ENCODE measurements at regions not wholly inside any gene's neighbourhood (a gene's known extent, or its start where the extent isn't known, plus 50 kb on each side); places are given as distances from the start of the nearest gene placed in this dataset. TPM values are rescaled to one million over a fixed set of nuclear protein-coding genes. Genes with fewer than 3 reads are reported as not detected.

- H3K4me3 ChIP-seq (ENCODE audit: low read depth, low read length): no peak overlapping the region
- H3K9me3 ChIP-seq (ENCODE audit: control insufficient read depth, insufficient read depth, low read length): no peaks in the 10 kb centered on the region
- no peaks in the 10 kb centered on the region for H3K4me1 ChIP-seq (ENCODE audit: control insufficient read depth, insufficient read depth, low read length)
- H3K36me3 ChIP-seq (ENCODE audit: control insufficient read depth, insufficient read depth, low read length): no peaks in the 10 kb centered on the region
- no peak overlapping the region for H3K27ac ChIP-seq (ENCODE audit: low read depth, low read length)
- peak in 5 of 6 donors; percentile 6 to 74 (median 15) for DNase-seq (ENCODE audit: low read depth in 4 of 6, low spot score in 6 of 6)
- WGBS (ENCODE audit: insufficient coverage): 73% methylated on average over 3 of the region's 6 CpGs
- H3K27me3 ChIP-seq (ENCODE audit: control insufficient read depth, insufficient read depth, low read length): no peaks in the 10 kb centered on the region
Measured at GRCh38 chr6:81808851-81809570, 56.5 kb upstream of the TENT5A start.

- DNase-seq (ENCODE audit: low read depth in 4 of 6, low spot score in 6 of 6): no peak
- H3K4me1 ChIP-seq (ENCODE audit: control insufficient read depth, insufficient read depth, low read length): no peaks in the 10 kb centered on the region
- no peaks in the 10 kb centered on the region for H3K9me3 ChIP-seq (ENCODE audit: control insufficient read depth, insufficient read depth, low read length)
- no peak overlapping the region for H3K27ac ChIP-seq (ENCODE audit: low read depth, low read length)
- no peaks in the 10 kb centered on the region for H3K27me3 ChIP-seq (ENCODE audit: control insufficient read depth, insufficient read depth, low read length)
- no peak overlapping the region for H3K4me3 ChIP-seq (ENCODE audit: low read depth, low read length)
- WGBS (ENCODE audit: insufficient coverage): 76% methylated on average over 4 of the region's 8 CpGs
- H3K36me3 ChIP-seq (ENCODE audit: control insufficient read depth, insufficient read depth, low read length): no peaks in the 10 kb centered on the region
Measured at GRCh38 chr6:81806793-81807565, 54.5 kb upstream of the TENT5A start.

DNA sequence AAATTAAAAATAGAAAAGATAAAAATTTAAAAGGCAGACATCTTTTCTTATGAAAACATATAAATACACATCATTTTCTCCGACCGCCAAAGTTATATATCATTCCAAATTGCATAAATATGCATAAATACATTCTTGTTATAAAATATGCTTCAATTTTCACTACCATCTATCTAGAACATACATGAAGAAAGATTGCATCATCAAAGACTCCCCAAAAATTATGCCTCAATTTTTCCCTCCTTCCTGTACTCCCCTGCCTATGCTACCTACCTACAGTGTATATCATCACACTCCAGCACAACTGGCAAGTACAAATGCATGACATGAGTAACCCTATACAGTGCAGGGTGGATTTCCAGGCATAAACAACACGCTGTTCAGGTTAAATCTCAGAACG lies 49.9 kb upstream of the TENT5A start:
- Histone ChIP-seq H3K4me1 (ENCODE audit: control insufficient read depth, insufficient read depth, low read length) (no peaks in the 10 kb centered on the region), H3K4me3 (ENCODE audit: low read depth, low read length) (no peak overlapping the region), H3K27me3 (ENCODE audit: control insufficient read depth, insufficient read depth, low read length) (no peaks in the 10 kb centered on the region), H3K36me3 (ENCODE audit: control insufficient read depth, insufficient read depth, low read length) (no peaks in the 10 kb centered on the region), H3K27ac (ENCODE audit: low read depth, low read length) (no peak overlapping the region), H3K9me3 (ENCODE audit: control insufficient read depth, insufficient read depth, low read length) (no peaks in the 10 kb centered on the region)
- WGBS (ENCODE audit: insufficient coverage): no CpG with 5 or more reads among the region's 4 CpGs
- DNase-seq (ENCODE audit: low read depth in 4 of 6, low spot score in 6 of 6): no peak

Small RNA genes lying in the stretch of these regions (small RNA-seq; reads per million reads assigned to genes)
- gene AL360157.1 (ENCODE audit: low replicate concordance): not detected

Measured in spinal cord (tissue), 10 donors.